Gastrocnemius medialis (tissue), 4 donors: ENCODE measurements at regions not wholly inside any gene's neighbourhood (a gene's known extent, or its start where the extent isn't known, plus 50 kb on each side); places are given as distances from the start of the nearest gene placed in this dataset.
"Not testable (repeated sequence)": the region's sequence is repeated elsewhere in the genome, so short reads cannot be mapped to it uniquely, and the experiment has no call there.

Source experiments
- ATAC-seq, 2 donors: fragments of 150-250 bp; one replicate each; pipeline ENCODE4 v1.9.1; 2016
- DNase-seq, 2 donors: peaks; one replicate each; pipeline ENCODE4 v3.0.0-alpha.2; 2019
- H3K27ac ChIP-seq, 4 donors: fragments of 200-600 bp; sonication (generic); 1 replicate in 1 of 4; 2 replicates in 3 of 4; pipeline ENCODE4 v1.5.1; 2016 to 2018; ENCODE audit warnings: mild to moderate bottlenecking in 2 of 4, moderate library complexity in 1 of 4
- H3K27me3 ChIP-seq, 3 donors: fragments of 200-600 bp; sonication (generic) in 2 of 3; 1 replicate in 1 of 3; 2 replicates in 2 of 3; pipeline versions ENCODE4 v1.5.1 to v1.6.0; 2016 to 2019; ENCODE audit warnings: mild to moderate bottlenecking in 1 of 3, moderate library complexity in 1 of 3
- H3K36me3 ChIP-seq, 2 donors: fragments of 200-600 bp; sonication (generic) in 1 of 2; one replicate each; pipeline ENCODE4 v1.5.1; 2017 to 2018
- H3K4me1 ChIP-seq, 2 donors: fragments of 200-600 bp; sonication (generic) in 1 of 2; one replicate each; pipeline ENCODE4 v1.5.1; 2016 to 2017; ENCODE audit warnings: mild to moderate bottlenecking in 2 of 2
- H3K4me3 ChIP-seq, 4 donors: fragments of 200-600 bp; sonication (generic) in 3 of 4; 1 replicate in 1 of 4; 2 replicates in 3 of 4; pipeline ENCODE4 v1.5.1; 2016 to 2019; ENCODE audit warnings: mild to moderate bottlenecking in 2 of 4
- H3K9me3 ChIP-seq, 3 donors: fragments of 200-600 bp; sonication (generic) in 2 of 3; 1 replicate in 1 of 3; 2 replicates in 2 of 3; pipeline ENCODE4 v1.5.1; 2016 to 2019
- POLR2A ChIP-seq, 2 donors: fragments of 450-650 bp; IDR thresholded peaks; one replicate each; pipeline ENCODE4 v1.6.1; 2017; ENCODE audit warnings: antibody characterized with exemption in 2 of 2, mild to moderate bottlenecking in 2 of 2, moderate library complexity in 2 of 2
- in situ Hi-C, 4 donors: fragments of 200-750 bp; cut with MboI; loops; one replicate each; pipeline versions ENCODE4 v1.15.0 to v1.8.0; 2017; ENCODE audit warnings: low sequenced_read_pairs in 4 of 4
- intact Hi-C: fragments of 100-400 bp; cut with DNase I; formaldehyde crosslinking; loops from one replicate; pipeline ENCODE4 v1.15.1; 2023; ENCODE audit warnings: low total_unique reads
- TF ChIP-seq, protein P1 (sequence below), 5 experiments: fragments of 450-650 bp in 3 of 5; fragments of 200-600 bp in 2 of 5; sonication (generic) in 2 of 5; IDR thresholded peaks in 4 of 5; conservative IDR thresholded peaks in 1 of 5; 1 replicate in 4 of 5; 2 replicates in 1 of 5; pipeline ENCODE4 v1.5.1; 2016 to 2019; ENCODE audit warnings: antibody characterized with exemption in 5 of 5, mild to moderate bottlenecking in 3 of 5, moderate library complexity in 3 of 5

DNA sequence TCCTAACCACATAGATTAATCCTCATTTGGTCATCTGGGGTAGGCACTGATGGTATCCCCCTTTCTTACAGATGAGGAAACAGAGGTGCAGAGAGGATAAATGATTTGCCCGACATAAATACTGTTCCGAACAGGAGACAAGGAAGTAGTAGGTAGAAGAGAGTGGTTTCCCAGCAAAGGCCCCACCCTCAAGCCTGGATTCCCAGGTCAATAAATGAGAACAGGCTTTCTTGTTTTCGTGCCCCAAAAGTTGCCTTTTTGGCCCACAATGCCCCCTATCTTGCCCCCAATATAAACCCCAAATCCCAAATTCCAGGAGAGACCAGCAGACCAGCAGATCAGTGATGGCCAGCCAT, 125.5 kb upstream of the PRR20G start:
- Histone ChIP-seq H3K27me3 (peaks cover 4 to 14% (median 8%) of the 10 kb centered on the region in 3 donors), H3K9me3 (no peaks in the 10 kb centered on the region), H3K36me3 (no peaks in the 10 kb centered on the region), H3K27ac (no peak overlapping the region), H3K4me3 (no peak overlapping the region), H3K4me1 (no peaks in the 10 kb centered on the region)
- intact Hi-C loops (no loop called here), in situ Hi-C loops (no loop called here)
- TF ChIP-seq, protein P1, sequence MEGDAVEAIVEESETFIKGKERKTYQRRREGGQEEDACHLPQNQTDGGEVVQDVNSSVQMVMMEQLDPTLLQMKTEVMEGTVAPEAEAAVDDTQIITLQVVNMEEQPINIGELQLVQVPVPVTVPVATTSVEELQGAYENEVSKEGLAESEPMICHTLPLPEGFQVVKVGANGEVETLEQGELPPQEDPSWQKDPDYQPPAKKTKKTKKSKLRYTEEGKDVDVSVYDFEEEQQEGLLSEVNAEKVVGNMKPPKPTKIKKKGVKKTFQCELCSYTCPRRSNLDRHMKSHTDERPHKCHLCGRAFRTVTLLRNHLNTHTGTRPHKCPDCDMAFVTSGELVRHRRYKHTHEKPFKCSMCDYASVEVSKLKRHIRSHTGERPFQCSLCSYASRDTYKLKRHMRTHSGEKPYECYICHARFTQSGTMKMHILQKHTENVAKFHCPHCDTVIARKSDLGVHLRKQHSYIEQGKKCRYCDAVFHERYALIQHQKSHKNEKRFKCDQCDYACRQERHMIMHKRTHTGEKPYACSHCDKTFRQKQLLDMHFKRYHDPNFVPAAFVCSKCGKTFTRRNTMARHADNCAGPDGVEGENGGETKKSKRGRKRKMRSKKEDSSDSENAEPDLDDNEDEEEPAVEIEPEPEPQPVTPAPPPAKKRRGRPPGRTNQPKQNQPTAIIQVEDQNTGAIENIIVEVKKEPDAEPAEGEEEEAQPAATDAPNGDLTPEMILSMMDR (IDR thresholded peaks at IDR 0.05 in 4 of 5, conservative IDR thresholded peaks at IDR 0.05 in 1 of 5) = no peak
- TF ChIP-seq POLR2A (IDR thresholded peaks at IDR 0.05) = no peak
- ATAC-seq (no peak), DNase-seq (no peak)

DNA sequence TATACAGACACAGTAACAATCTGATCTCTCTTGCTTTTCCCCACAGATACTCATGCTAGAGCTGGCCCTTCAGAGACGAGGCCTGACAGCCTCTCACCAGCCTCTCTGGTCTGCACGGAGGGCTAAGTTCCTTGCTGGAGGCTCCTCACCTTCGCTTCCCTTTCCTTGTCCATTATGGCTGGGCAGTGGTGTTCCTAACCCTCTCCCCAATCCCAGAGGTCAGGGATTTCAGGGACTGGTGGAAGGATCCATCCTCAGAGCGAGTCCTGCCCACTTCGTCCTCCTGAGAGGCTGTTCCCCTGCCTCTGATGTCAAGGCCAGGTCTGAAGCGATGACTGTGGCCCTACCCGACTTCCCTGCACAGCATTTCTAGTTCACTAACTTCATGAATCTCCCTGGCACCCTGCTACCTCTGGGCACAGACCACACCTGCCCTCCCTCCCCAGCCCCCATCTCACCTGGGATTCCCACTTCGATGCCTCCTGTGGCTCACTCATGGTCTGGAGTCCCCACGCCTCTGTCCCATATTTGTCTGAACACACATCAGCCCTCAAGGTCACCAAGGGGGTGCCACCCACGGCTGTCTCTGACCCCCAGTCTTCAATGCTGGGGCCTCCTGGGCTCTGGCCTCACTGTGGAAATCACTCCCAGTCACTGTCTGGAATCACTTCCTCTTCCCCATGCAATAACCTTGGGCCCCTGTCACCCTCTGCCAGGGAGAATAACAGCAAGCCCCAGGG, 124.9 kb upstream of the PRR20G start:
- in situ Hi-C loops = no loop called here
- no peak for ATAC-seq

GRCh38 chr3:127411875-127412274, 124.0 kb upstream of the PRR20G start:
- peaks cover 4 to 14% (median 8%) of the 10 kb centered on the region in 3 donors for H3K27me3 ChIP-seq
- H3K4me1 ChIP-seq, ATAC-seq, H3K9me3 ChIP-seq, in situ Hi-C loops, DNase-seq, H3K4me3 ChIP-seq, H3K36me3 ChIP-seq, H3K27ac ChIP-seq, intact Hi-C loops: not testable (repeated sequence)

More for the DNA sequence above, 124.9 kb upstream of the PRR20G start:
- no peak for DNase-seq
- Histone ChIP-seq H3K4me1 (no peaks in the 10 kb centered on the region), H3K9me3 (no peaks in the 10 kb centered on the region), H3K36me3 (no peaks in the 10 kb centered on the region), H3K4me3 (no peak overlapping the region), H3K27ac (no peak overlapping the region), H3K27me3 (peaks cover 4 to 14% (median 8%) of the 10 kb centered on the region in 3 donors)
- intact Hi-C loops = no loop called here
- TF ChIP-seq, protein P1 (IDR thresholded peaks at IDR 0.05 in 4 of 5, conservative IDR thresholded peaks at IDR 0.05 in 1 of 5) = no peak
- no peak for TF ChIP-seq POLR2A (IDR thresholded peaks at IDR 0.05)

- H3K27me3 ChIP-seq = peaks cover 4 to 8% (median 7%) of the 10 kb centered on the region in 3 donors
- H3K4me3 ChIP-seq = no peak overlapping the region
- H3K27ac ChIP-seq = no peak overlapping the region
- DNase-seq (no peak), ATAC-seq (no peak)
- no peak for TF ChIP-seq POLR2A (IDR thresholded peaks at IDR 0.05)
- TF ChIP-seq, protein P1 (IDR thresholded peaks at IDR 0.05 in 4 of 5, conservative IDR thresholded peaks at IDR 0.05 in 1 of 5) = no peak
- intact Hi-C loops (no loop called here), in situ Hi-C loops (no loop called here)
- H3K4me1 ChIP-seq = no peaks in the 10 kb centered on the region
- no peaks in the 10 kb centered on the region for H3K36me3 ChIP-seq
- H3K9me3 ChIP-seq = no peaks in the 10 kb centered on the region
These were observed 123.4 kb upstream of the PRR20G start for GRCh38 chr3:127411083-127411727.

GRCh38 chr3:127410678-127411077, 122.8 kb upstream of the PRR20G start:
- Histone ChIP-seq H3K36me3 (no peaks in the 10 kb centered on the region), H3K4me1 (no peaks in the 10 kb centered on the region), H3K27me3 (peaks cover 4 to 8% (median 7%) of the 10 kb centered on the region in 3 donors), H3K27ac (no peak overlapping the region), H3K4me3 (no peak overlapping the region), H3K9me3 (no peaks in the 10 kb centered on the region)
- no peak for TF ChIP-seq POLR2A (IDR thresholded peaks at IDR 0.05)
- TF ChIP-seq, protein P1 (IDR thresholded peaks at IDR 0.05 in 4 of 5, conservative IDR thresholded peaks at IDR 0.05 in 1 of 5) = no peak
- ATAC-seq = no peak
- in situ Hi-C loops = no loop called here
- intact Hi-C loops = no loop called here
- DNase-seq = no peak
